Smooth muscle cell (in vitro differentiated cells): ENCODE measurements at regions not wholly inside any gene's neighbourhood (a gene's known extent, or its start where the extent isn't known, plus 50 kb on each side); places are given as distances from the start of the nearest gene placed in this dataset.
"Not testable (repeated sequence)": the region's sequence is repeated elsewhere in the genome, so short reads cannot be mapped to it uniquely, and the experiment has no call there.

ENCODE experiments used
- DNase-seq: peaks from one replicate; lab custom pipeline; 2025; ENCODE audit not compliant: unreplicated experiment; lab: John Stamatoyannopoulos, UW
- H2AFZ ChIP-seq: fragments of 200-600 bp; sonication (generic); 2 replicates; pipeline ENCODE4 v1.6.0; 2016; ENCODE audit warnings: antibody characterized with exemption, low read depth, mild to moderate bottlenecking
- H3F3A ChIP-seq: fragments of 200-600 bp; sonication (generic); 2 replicates; pipeline ENCODE4 v1.6.0; 2017; ENCODE audit warnings: antibody characterized with exemption, low read depth
- H3K27ac ChIP-seq: fragments of 200-600 bp; sonication (generic); 2 replicates; pipeline ENCODE4 v1.5.1; 2016; ENCODE audit warnings: low read depth, mild to moderate bottlenecking
- H3K27me3 ChIP-seq: fragments of 200-600 bp; sonication (generic); 2 replicates; pipeline ENCODE4 v1.6.1; 2016; ENCODE audit warnings: low read depth, mild to moderate bottlenecking
- H3K36me3 ChIP-seq: fragments of 200-600 bp; sonication (generic); 2 replicates; pipeline ENCODE4 v1.5.1; 2016; ENCODE audit warnings: low read depth
- H3K4me1 ChIP-seq: fragments of 200-600 bp; sonication (generic); 2 replicates; pipeline ENCODE4 v1.5.1; 2016; ENCODE audit warnings: low read depth
- H3K4me2 ChIP-seq: fragments of 200-600 bp; sonication (generic); 2 replicates; pipeline ENCODE4 v1.6.0; 2016; ENCODE audit warnings: mild to moderate bottlenecking
- H3K4me3 ChIP-seq: fragments of 200-600 bp; sonication (generic); 2 replicates; pipeline ENCODE4 v1.5.1; 2016; ENCODE audit warnings: mild to moderate bottlenecking
- H3K79me2 ChIP-seq: fragments of 200-600 bp; sonication (generic); 2 replicates; pipeline ENCODE4 v1.6.0; 2016; ENCODE audit warnings: low read depth, mild to moderate bottlenecking
- H3K9ac ChIP-seq: fragments of 200-600 bp; sonication (generic); 2 replicates; pipeline ENCODE4 v1.6.0; 2016; ENCODE audit warnings: low read depth
- H3K9me3 ChIP-seq: fragments of 200-600 bp; sonication (generic); replicated peaks from 2 replicates; pipeline ENCODE4 v1.5.1; 2016; ENCODE audit warnings: low read depth
- H4K20me1 ChIP-seq: fragments of 200-600 bp; sonication (generic); 2 replicates; pipeline ENCODE4 v1.6.0; 2016; ENCODE audit warnings: low read depth
- WGBS: methylation state at CpG from one replicate; pipeline ENCODE4 v1.1.7; 2016; ENCODE audit warnings: low lambda C conversion rate; 5-methylcytosine and 5-hydroxymethylcytosine counted together
- TF ChIP-seq, protein P1 (sequence below): fragments of 200-600 bp; sonication (generic); IDR thresholded peaks from 2 replicates; pipeline ENCODE4 v1.5.1; 2017; ENCODE audit warnings: borderline replicate concordance, mild to moderate bottlenecking, antibody characterized with exemption; ENCODE audit not compliant: insufficient read depth, poor library complexity, severe bottlenecking

DNA sequence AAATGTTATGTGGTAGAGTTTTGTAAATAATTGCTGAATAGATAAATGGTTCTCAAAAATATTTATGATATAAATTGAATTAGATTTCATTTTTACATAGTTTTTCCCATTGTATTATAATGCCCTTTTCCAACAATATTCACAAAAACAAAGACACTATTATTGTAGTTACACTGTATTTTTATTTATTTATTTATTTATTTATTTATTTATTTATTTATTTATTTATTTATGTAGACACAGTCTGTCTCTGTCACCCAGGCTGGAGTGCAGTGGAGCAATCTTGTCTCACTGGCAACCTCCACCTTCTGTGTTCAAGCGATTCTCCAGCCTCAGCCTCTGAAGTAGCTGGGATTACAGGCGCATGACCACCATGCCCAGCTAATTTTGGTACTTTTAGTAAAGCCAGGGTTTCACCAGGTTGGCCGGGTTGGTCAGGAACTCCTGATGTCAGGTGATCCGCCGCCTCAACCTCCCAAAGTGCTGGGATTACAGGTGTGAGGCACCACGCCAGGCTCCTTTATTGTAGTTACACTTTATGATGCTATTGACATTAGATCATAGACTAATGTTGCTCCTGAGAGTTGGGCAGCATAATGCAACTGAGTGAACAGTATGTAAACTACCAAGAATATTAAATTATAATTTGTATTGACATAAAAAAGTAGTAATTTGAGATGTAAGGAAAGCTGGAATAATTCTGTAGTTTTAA lies 1430.0 kb upstream of the PRMT6 start:
- H2AFZ ChIP-seq = no peak overlapping the region
- no peak overlapping the region for H3K4me3 ChIP-seq
- no peak overlapping the region for H3K9ac ChIP-seq
- H3F3A ChIP-seq = no peaks in the 10 kb centered on the region
- WGBS = 72% methylated on average over 6 of the region's 6 CpGs
- H3K4me2 ChIP-seq = no peak overlapping the region
- TF ChIP-seq, protein P1, sequence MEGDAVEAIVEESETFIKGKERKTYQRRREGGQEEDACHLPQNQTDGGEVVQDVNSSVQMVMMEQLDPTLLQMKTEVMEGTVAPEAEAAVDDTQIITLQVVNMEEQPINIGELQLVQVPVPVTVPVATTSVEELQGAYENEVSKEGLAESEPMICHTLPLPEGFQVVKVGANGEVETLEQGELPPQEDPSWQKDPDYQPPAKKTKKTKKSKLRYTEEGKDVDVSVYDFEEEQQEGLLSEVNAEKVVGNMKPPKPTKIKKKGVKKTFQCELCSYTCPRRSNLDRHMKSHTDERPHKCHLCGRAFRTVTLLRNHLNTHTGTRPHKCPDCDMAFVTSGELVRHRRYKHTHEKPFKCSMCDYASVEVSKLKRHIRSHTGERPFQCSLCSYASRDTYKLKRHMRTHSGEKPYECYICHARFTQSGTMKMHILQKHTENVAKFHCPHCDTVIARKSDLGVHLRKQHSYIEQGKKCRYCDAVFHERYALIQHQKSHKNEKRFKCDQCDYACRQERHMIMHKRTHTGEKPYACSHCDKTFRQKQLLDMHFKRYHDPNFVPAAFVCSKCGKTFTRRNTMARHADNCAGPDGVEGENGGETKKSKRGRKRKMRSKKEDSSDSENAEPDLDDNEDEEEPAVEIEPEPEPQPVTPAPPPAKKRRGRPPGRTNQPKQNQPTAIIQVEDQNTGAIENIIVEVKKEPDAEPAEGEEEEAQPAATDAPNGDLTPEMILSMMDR = no peak
- no peaks in the 10 kb centered on the region for H3K9me3 ChIP-seq
- H3K79me2 ChIP-seq = no peaks in the 10 kb centered on the region
- no peak for DNase-seq
- H4K20me1 ChIP-seq = no peaks in the 10 kb centered on the region
- no peaks in the 10 kb centered on the region for H3K27me3 ChIP-seq
- no peaks in the 10 kb centered on the region for H3K4me1 ChIP-seq
- H3K27ac ChIP-seq = no peak overlapping the region
- no peaks in the 10 kb centered on the region for H3K36me3 ChIP-seq

DNA sequence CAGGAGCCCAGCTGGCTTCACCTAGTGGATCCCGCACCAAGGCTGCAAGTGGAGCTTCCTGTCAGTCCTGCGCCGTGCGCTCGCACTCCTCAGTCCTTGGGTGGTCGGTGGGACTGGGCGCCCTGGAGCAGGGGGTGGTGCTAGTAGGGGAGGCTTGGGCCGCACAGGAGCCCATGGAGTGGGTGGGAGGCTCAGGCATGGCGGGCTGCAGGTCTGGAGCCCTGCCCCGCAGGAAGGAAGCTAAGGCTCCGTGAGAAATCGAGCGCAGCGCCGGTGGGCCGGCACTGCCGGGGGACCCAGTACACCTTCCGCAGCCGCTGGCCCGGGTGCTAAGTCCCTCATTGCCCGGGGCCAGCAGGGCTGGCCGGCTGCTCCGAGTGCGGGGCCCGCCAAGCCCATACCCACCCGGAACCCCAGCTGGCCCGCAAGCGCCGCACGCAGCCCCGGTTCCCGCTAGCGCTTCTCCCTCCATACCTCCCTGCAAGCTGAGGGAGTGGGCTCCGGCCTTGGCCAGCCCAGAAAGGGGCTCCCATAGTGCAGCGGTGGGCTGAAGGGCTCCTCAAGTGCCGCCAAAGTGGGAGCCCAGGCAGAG lies 1425.2 kb upstream of the PRMT6 start:
- H3K9ac ChIP-seq, H3K4me3 ChIP-seq, H3K36me3 ChIP-seq, H3K27me3 ChIP-seq, H3K9me3 ChIP-seq, H3K4me2 ChIP-seq, H4K20me1 ChIP-seq, H3F3A ChIP-seq, DNase-seq, H3K79me2 ChIP-seq, H3K27ac ChIP-seq, H3K4me1 ChIP-seq, H2AFZ ChIP-seq: not testable (repeated sequence)
- 98% methylated on average over 30 of the region's 36 CpGs for WGBS

DNA sequence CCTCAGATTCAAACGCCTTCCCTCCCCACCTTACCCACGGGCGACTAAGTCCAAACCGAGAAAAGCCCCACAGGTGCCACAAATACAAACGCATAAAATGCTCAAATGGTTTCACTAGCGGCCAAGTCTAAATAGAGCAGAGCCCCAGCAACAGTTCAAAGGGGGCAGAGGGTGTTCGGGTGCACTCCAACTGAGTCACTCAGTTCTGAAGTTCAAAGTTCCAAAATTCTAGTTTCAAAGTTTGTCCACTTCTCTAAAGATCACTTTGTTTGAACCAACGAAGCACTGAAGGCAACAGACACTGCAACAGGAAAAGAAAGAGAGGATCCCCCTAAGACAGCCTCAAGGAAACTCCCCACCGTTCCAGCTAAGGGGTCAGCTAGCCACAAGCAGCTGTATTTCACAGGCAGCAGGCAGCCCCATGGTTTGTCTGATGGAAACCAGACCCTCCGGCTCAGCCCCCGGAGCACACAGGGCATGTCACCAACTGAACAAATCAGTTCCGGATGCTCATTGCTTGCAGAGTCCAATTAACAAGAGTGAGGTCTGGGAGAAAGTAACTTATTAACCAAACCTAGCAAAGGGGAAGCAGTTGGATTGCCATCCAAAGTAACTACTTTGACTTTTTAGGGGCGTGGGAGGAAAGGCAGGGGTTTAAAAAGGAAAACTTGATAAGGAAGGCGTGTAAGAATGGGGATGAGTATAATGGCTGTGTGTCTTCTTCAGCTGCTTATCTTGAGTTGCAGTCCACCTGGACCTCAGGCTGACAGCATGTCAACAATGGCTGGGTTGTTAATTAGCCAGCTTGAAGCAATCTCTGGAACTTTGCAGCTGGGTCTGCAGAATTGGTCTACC lies 1423.9 kb upstream of the PRMT6 start:
- no peak for DNase-seq
- TF ChIP-seq, protein P1 = no peak
- no peak overlapping the region for H3K4me2 ChIP-seq
- no peaks in the 10 kb centered on the region for H3K79me2 ChIP-seq
- no peaks in the 10 kb centered on the region for H3K27me3 ChIP-seq
- 68% methylated on average over 14 of the region's 14 CpGs for WGBS
- H2AFZ ChIP-seq = no peak overlapping the region
- H4K20me1 ChIP-seq = no peaks in the 10 kb centered on the region
- H3K27ac ChIP-seq = no peak overlapping the region
- H3K4me3 ChIP-seq = peak overlapping the region; percentile 21
- no peaks in the 10 kb centered on the region for H3K4me1 ChIP-seq
- no peak overlapping the region for H3K9ac ChIP-seq
- H3K36me3 ChIP-seq = no peaks in the 10 kb centered on the region
- H3F3A ChIP-seq = no peaks in the 10 kb centered on the region
- no peaks in the 10 kb centered on the region for H3K9me3 ChIP-seq

DNA sequence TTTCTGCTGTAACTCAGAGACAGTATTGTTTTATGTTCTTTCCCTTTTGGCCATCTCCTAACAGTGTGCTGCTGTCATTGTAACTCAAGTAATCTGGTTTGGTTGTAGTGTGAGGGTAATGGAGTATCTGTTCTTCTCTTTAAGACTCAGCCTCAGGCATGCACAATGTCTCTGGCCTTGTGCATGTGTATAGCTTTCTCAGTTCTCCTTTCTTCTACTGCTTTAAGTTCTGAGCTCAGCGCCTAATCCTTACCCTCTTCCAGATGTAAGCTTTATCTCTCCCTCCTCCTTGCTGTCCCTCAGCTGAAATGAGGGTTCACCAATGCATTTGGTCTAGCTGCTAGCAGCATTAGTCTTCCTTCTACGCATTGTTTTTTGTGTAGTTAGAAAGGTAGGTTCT lies 1420.4 kb upstream of the PRMT6 start:
- no peaks in the 10 kb centered on the region for H3K36me3 ChIP-seq
- H3K27me3 ChIP-seq = no peaks in the 10 kb centered on the region
- no peaks in the 10 kb centered on the region for H3K4me1 ChIP-seq
- H3K27ac ChIP-seq = no peak overlapping the region
- DNase-seq = no peak
- no peaks in the 10 kb centered on the region for H3K9me3 ChIP-seq
- H3K4me2 ChIP-seq = no peak overlapping the region
- H3F3A ChIP-seq = no peaks in the 10 kb centered on the region
- TF ChIP-seq, protein P1 = no peak
- no peak overlapping the region for H3K4me3 ChIP-seq
- no peak overlapping the region for H3K9ac ChIP-seq
- WGBS = 89% methylated on average over 2 of the region's 2 CpGs
- H3K79me2 ChIP-seq = no peaks in the 10 kb centered on the region
- H4K20me1 ChIP-seq = no peaks in the 10 kb centered on the region
- no peak overlapping the region for H2AFZ ChIP-seq
